ENCODE measurements at regions not wholly inside any gene's neighbourhood (a gene's known extent, or its start where the extent isn't known, plus 50 kb on each side); places are given as distances from the start of the nearest gene placed in this dataset.

DNA sequence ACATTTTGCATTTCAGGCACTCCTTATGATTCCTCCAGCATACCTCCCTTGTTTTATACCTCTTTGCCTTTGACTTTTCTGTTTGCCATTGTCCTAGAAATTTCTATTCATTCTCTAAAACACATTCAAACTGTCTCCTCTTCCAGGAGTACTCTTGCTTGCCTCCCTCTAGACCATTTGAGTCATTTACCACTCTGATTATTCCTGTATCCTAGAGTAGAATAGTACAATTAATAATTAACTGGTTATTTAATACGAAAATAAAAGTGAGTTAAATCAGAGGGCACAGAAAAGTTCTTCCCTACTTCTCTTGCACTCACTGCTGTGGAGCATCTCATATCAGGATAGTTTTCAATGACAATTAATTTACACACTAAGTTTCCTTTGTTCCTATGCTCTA is 290.2 kb upstream of the RORA start:
- TF ChIP-seq, protein P1, sequence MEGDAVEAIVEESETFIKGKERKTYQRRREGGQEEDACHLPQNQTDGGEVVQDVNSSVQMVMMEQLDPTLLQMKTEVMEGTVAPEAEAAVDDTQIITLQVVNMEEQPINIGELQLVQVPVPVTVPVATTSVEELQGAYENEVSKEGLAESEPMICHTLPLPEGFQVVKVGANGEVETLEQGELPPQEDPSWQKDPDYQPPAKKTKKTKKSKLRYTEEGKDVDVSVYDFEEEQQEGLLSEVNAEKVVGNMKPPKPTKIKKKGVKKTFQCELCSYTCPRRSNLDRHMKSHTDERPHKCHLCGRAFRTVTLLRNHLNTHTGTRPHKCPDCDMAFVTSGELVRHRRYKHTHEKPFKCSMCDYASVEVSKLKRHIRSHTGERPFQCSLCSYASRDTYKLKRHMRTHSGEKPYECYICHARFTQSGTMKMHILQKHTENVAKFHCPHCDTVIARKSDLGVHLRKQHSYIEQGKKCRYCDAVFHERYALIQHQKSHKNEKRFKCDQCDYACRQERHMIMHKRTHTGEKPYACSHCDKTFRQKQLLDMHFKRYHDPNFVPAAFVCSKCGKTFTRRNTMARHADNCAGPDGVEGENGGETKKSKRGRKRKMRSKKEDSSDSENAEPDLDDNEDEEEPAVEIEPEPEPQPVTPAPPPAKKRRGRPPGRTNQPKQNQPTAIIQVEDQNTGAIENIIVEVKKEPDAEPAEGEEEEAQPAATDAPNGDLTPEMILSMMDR (IDR thresholded peaks at IDR 0.05; ENCODE audit: low read length): no peak
- no peak for TF ChIP-seq EZH2 (IDR thresholded peaks at IDR 0.05; ENCODE audit: borderline replicate concordance, low read length)
